H1 (cell line): ENCODE measurements at regions not wholly inside any gene's neighbourhood (a gene's known extent, or its start where the extent isn't known, plus 50 kb on each side); places are given as distances from the start of the nearest gene placed in this dataset.

Experiments
- ASH2L ChIP-seq: fragments of 200-600, 300-600 bp; sonication (generic); IDR thresholded peaks from one replicate; pipeline ENCODE4 v1.7.1; 2017; ENCODE audit warnings: low read length
- BCL11A ChIP-seq, 2 experiments: IDR thresholded peaks; one replicate each; pipeline ENCODE4 v1.6.1; 2011; ENCODE audit warnings: low read depth in 2 of 2, low read length in 2 of 2, mild to moderate bottlenecking in 2 of 2
- CHD2 ChIP-seq: IDR thresholded peaks from 2 replicates; pipeline ENCODE4 v1.6.1; 2012; ENCODE audit warnings: low read length, improper control_type of control experiment
- CHD7 ChIP-seq: fragments of 300-600 bp; sonication (generic); IDR thresholded peaks from 2 replicates; pipeline ENCODE4 v1.7.1; 2012; ENCODE audit warnings: low read length, moderate library complexity, mild to moderate bottlenecking, inconsistent platforms; ENCODE audit not compliant: insufficient replicate concordance
- EZH2 ChIP-seq: fragments of 200-600 bp; sonication (generic); IDR thresholded peaks from 2 replicates; pipeline ENCODE4 v1.7.1; 2012; ENCODE audit warnings: low read depth, mild to moderate bottlenecking, moderate library complexity, low read length, inconsistent platforms; ENCODE audit not compliant: severe bottlenecking
- HDAC2 ChIP-seq, 2 experiments: fragments of 300-600 bp in 1 of 2; sonication (generic) in 1 of 2; IDR thresholded peaks; 2 replicates each; pipeline ENCODE4 v1.6.1; 2011 to 2012; ENCODE audit warnings: low read depth in 2 of 2, low read length in 2 of 2, mild to moderate bottlenecking in 2 of 2, moderate library complexity in 2 of 2, borderline replicate concordance in 1 of 2, inconsistent platforms in 1 of 2
- RBBP5 ChIP-seq: IDR thresholded peaks from 2 replicates; pipeline ENCODE4 v1.7.1; 2012; ENCODE audit warnings: low read depth, mild to moderate bottlenecking, inconsistent platforms, low read length, moderate library complexity, borderline replicate concordance
- RXRA ChIP-seq: IDR thresholded peaks from 2 replicates; pipeline ENCODE4 v1.6.1; 2011; ENCODE audit warnings: low read depth, mild to moderate bottlenecking, low read length, moderate library complexity; ENCODE audit not compliant: insufficient read depth
- SIRT6 ChIP-seq: IDR thresholded peaks from one replicate; pipeline ENCODE4 v1.7.1; 2012; ENCODE audit warnings: low read length, inconsistent platforms
- TEAD4 ChIP-seq: IDR thresholded peaks from 2 replicates; pipeline ENCODE4 v1.6.1; 2012; ENCODE audit warnings: low read depth, low read length, inconsistent platforms, mixed read lengths

DNA sequence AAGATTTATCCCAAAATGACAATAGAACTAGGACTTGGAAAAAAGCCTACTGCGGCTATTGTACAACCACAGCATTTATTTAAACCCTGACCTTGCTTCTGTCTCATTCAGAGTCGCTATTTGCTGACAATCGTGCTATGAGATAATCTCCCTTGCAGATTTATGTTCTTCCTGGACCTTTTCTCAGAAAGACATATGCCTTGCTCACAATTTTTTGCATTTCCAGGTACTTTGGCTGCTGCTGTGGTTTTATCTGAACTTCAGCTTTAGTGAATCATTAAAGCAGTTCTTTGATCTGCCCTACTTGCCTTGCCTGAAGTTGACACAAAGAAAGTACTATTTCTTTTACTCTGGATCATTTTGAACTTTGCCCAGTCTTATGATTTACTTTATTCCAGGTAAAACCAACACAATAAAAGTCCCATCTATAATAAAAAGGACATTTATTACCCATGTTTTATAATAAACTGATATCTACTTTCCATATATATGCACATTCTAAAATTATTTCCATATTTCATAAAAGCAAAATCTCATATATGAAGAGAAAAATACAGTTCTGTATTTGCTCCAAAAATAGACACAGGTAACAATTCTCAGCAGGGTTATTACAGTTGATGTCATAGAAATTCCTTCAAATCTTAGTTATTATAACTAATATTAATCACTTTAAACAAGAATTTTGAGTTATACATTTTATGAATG is 63.4 kb upstream of the CARD18 start (continued):
- TF ChIP-seq CHD7, result no peak
- TF ChIP-seq RXRA, result no peak
- no peak for TF ChIP-seq TEAD4
- TF ChIP-seq SIRT6, result no peak
- TF ChIP-seq EZH2, result no peak
- TF ChIP-seq ASH2L, result no peak
- TF ChIP-seq RBBP5, result no peak
- TF ChIP-seq HDAC2 (IDR thresholded peaks at IDR 0.05; ENCODE audit: borderline replicate concordance in 1 of 2, low read depth in 2 of 2, low read length in 2 of 2), result no peak
- no peak for TF ChIP-seq BCL11A (IDR thresholded peaks at IDR 0.05; ENCODE audit: low read depth in 2 of 2, low read length in 2 of 2)
- TF ChIP-seq CHD2, result no peak
